ENCODE measurements at regions not wholly inside any gene's neighbourhood (a gene's known extent, or its start where the extent isn't known, plus 50 kb on each side); places are given as distances from the start of the nearest gene placed in this dataset.

DNA sequence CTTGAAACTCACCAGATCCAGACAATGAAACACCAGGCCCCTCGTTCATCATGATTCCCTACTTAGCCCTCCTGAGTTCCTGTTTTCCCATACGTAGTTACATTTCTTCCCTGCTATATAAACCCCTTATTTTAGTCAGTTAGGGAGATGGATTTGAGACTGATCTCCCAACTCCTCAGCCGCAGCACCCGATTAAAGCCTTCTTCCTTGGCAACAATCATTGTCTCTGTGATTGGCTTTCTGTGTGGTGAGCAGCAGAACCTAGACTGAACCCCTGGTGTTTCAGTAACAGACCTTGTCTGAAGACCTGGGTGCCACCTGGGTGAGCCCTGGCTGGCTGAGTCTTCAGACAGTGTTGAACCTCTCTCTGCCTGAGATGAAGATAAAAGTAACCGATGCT lies 118.0 kb downstream of the OAT start:
- H4K20me1 ChIP-seq (ENCODE audit: insufficient read depth, low read length): no peaks in the 10 kb centered on the region
- no peaks in the 10 kb centered on the region for H3K79me2 ChIP-seq (ENCODE audit: insufficient read depth, low read depth, low read length)
- DNase-seq (ENCODE audit: low spot score): no peak
- ChIA-PET POLR2A (no interaction called here), CTCF (ENCODE audit: unreplicated experiment) (no interaction called here)
- H3K9me2 ChIP-seq (ENCODE audit: insufficient read depth, low read length): no peaks in the 10 kb centered on the region
- TF ChIP-seq, protein P1, sequence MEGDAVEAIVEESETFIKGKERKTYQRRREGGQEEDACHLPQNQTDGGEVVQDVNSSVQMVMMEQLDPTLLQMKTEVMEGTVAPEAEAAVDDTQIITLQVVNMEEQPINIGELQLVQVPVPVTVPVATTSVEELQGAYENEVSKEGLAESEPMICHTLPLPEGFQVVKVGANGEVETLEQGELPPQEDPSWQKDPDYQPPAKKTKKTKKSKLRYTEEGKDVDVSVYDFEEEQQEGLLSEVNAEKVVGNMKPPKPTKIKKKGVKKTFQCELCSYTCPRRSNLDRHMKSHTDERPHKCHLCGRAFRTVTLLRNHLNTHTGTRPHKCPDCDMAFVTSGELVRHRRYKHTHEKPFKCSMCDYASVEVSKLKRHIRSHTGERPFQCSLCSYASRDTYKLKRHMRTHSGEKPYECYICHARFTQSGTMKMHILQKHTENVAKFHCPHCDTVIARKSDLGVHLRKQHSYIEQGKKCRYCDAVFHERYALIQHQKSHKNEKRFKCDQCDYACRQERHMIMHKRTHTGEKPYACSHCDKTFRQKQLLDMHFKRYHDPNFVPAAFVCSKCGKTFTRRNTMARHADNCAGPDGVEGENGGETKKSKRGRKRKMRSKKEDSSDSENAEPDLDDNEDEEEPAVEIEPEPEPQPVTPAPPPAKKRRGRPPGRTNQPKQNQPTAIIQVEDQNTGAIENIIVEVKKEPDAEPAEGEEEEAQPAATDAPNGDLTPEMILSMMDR (conservative IDR thresholded peaks at IDR 0.05; ENCODE audit: low read length): no peak
- TF ChIP-seq EZH2phosphoT487 (IDR thresholded peaks at IDR 0.05; ENCODE audit: borderline replicate concordance, low read depth, low read length): no peak
- no peak overlapping the region for H3K4me3 ChIP-seq (ENCODE audit: low read depth, low read length, poor library complexity, severe bottlenecking)
- no TSS peak for BruUV-seq (replicated peaks)
- no peaks in the 10 kb centered on the region for H3K9me3 ChIP-seq (ENCODE audit: low read length)
- no peak overlapping the region for H2AFZ ChIP-seq (ENCODE audit: low read length)
- intact Hi-C loops (cut with micrococcal nuclease; ENCODE audit: unreplicated experiment): no loop called here
- H3K4me1 ChIP-seq (ENCODE audit: insufficient read depth, low read length, poor library complexity, severe bottlenecking): no peaks in the 10 kb centered on the region
- no peak overlapping the region for H3K27ac ChIP-seq (ENCODE audit: low read depth, low read length, poor library complexity, severe bottlenecking)
- H3K36me3 ChIP-seq (ENCODE audit: insufficient read depth, low read length): no peaks in the 10 kb centered on the region
- H3K4me2 ChIP-seq (ENCODE audit: low read length): no peak overlapping the region

DNA sequence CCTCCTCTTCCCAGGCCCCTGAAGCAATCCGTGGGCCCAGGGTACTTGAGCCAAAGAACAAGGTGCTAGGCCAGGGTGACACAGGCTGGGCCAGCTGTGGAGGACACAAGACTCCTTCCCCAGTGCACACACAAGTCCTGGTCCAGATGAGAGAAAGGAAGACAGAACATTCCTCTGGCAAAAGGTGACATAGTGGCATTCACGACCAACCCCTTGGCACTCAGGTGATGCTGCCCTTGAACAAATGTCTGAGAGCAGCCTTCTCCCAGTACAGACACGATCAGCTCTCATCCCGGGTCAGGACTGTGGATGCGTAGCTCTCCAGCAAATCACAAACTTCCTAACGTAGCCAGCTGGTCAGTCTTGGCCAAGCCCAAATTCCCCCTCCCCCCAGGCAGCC lies 118.5 kb downstream of the OAT start:
- no peaks in the 10 kb centered on the region for H3K9me2 ChIP-seq (ENCODE audit: insufficient read depth, low read length)
- H3K36me3 ChIP-seq (ENCODE audit: insufficient read depth, low read length): no peaks in the 10 kb centered on the region
- intact Hi-C loops (cut with micrococcal nuclease; ENCODE audit: unreplicated experiment): no loop called here
- POLR2A ChIA-PET: no interaction called here
- H4K20me1 ChIP-seq (ENCODE audit: insufficient read depth, low read length): no peaks in the 10 kb centered on the region
- no TSS peak for BruUV-seq (replicated peaks)
- no peak overlapping the region for H3K4me3 ChIP-seq (ENCODE audit: low read depth, low read length, poor library complexity, severe bottlenecking)
- no peak overlapping the region for H2AFZ ChIP-seq (ENCODE audit: low read length)
- H3K4me1 ChIP-seq (ENCODE audit: insufficient read depth, low read length, poor library complexity, severe bottlenecking): no peaks in the 10 kb centered on the region
- TF ChIP-seq, protein P1 (conservative IDR thresholded peaks at IDR 0.05; ENCODE audit: low read length): no peak
- no peak for TF ChIP-seq EZH2phosphoT487 (IDR thresholded peaks at IDR 0.05; ENCODE audit: borderline replicate concordance, low read depth, low read length)
- CTCF ChIA-PET (ENCODE audit: unreplicated experiment): no interaction called here
- H3K9me3 ChIP-seq (ENCODE audit: low read length): no peaks in the 10 kb centered on the region
- DNase-seq (ENCODE audit: low spot score): no peak
- no peak overlapping the region for H3K4me2 ChIP-seq (ENCODE audit: low read length)
- H3K27ac ChIP-seq (ENCODE audit: low read depth, low read length, poor library complexity, severe bottlenecking): no peak overlapping the region
- no peaks in the 10 kb centered on the region for H3K79me2 ChIP-seq (ENCODE audit: insufficient read depth, low read depth, low read length)

DNA sequence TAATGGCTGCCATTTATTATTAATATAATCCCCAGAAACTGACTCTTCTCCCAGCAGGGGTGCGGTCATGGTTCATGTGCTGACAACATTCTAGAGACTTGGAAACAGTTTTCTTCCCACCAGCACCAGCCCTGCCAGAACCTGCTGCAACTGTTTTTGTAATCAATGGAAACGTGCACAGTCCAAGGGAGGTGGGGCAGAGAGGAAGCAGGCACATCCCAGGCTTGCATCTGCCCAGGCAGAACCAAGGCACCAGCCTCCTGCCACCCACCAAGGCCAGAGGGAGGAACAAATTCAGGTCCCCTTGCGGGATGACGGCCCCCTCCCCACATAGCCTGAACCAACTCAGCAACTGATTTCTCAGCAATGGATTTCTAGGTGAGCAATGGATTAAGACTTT lies 119.0 kb downstream of the OAT start:
- POLR2A ChIA-PET: no interaction called here
- no peak overlapping the region for H3K4me2 ChIP-seq (ENCODE audit: low read length)
- DNase-seq (ENCODE audit: low spot score): no peak
- H3K27ac ChIP-seq (ENCODE audit: low read depth, low read length, poor library complexity, severe bottlenecking): no peak overlapping the region
- no peak overlapping the region for H2AFZ ChIP-seq (ENCODE audit: low read length)
- H4K20me1 ChIP-seq (ENCODE audit: insufficient read depth, low read length): no peaks in the 10 kb centered on the region
- no peak overlapping the region for H3K4me3 ChIP-seq (ENCODE audit: low read depth, low read length, poor library complexity, severe bottlenecking)
- CTCF ChIA-PET (ENCODE audit: unreplicated experiment): no interaction called here
- BruUV-seq (replicated peaks): no TSS peak
- no peaks in the 10 kb centered on the region for H3K9me2 ChIP-seq (ENCODE audit: insufficient read depth, low read length)
- TF ChIP-seq, protein P1 (conservative IDR thresholded peaks at IDR 0.05; ENCODE audit: low read length): no peak
- TF ChIP-seq EZH2phosphoT487 (IDR thresholded peaks at IDR 0.05; ENCODE audit: borderline replicate concordance, low read depth, low read length): no peak
- no peaks in the 10 kb centered on the region for H3K79me2 ChIP-seq (ENCODE audit: insufficient read depth, low read depth, low read length)
- H3K4me1 ChIP-seq (ENCODE audit: insufficient read depth, low read length, poor library complexity, severe bottlenecking): no peaks in the 10 kb centered on the region
- intact Hi-C loops (cut with micrococcal nuclease; ENCODE audit: unreplicated experiment): no loop called here
- no peaks in the 10 kb centered on the region for H3K9me3 ChIP-seq (ENCODE audit: low read length)
- no peaks in the 10 kb centered on the region for H3K36me3 ChIP-seq (ENCODE audit: insufficient read depth, low read length)
